Gastroesophageal sphincter (tissue), 4 donors: ENCODE measurements at regions not wholly inside any gene's neighbourhood (a gene's known extent, or its start where the extent isn't known, plus 50 kb on each side); places are given as distances from the start of the nearest gene placed in this dataset.
"Not testable (repeated sequence)": the region's sequence is repeated elsewhere in the genome, so short reads cannot be mapped to it uniquely, and the experiment has no call there.

Experiments used
- ATAC-seq: fragments of 150-250 bp; one replicate; pipeline ENCODE4 v1.9.1; 2016; ENCODE audit warnings: mild to moderate bottlenecking, moderate library complexity
- H3K27ac ChIP-seq, 4 donors: fragments of 200-600 bp; sonication (generic) in 3 of 4; 1 replicate in 3 of 4; 2 replicates in 1 of 4; pipeline ENCODE4 v1.5.1; 2016 to 2019
- H3K27me3 ChIP-seq: fragments of 200-600 bp; sonication (generic); one replicate; pipeline ENCODE4 v1.5.1; 2019
- H3K36me3 ChIP-seq, 2 donors: fragments of 200-600 bp; sonication (generic); one replicate each; pipeline ENCODE4 v1.5.1; 2019; ENCODE audit warnings: control low read depth in 1 of 2
- H3K4me1 ChIP-seq, 3 donors: fragments of 200-600 bp; sonication (generic); 1 replicate in 2 of 3; 2 replicates in 1 of 3; pipeline ENCODE4 v1.5.1; 2016 to 2019; ENCODE audit warnings: control low read depth in 2 of 3
- H3K4me3 ChIP-seq, 2 donors: fragments of 200-600 bp; sonication (generic); one replicate each; pipeline ENCODE4 v1.5.1; 2019; ENCODE audit warnings: mild to moderate bottlenecking in 1 of 2, moderate library complexity in 1 of 2
- H3K9me3 ChIP-seq, 3 donors: fragments of 200-600 bp; sonication (generic); one replicate each; pipeline ENCODE4 v1.5.1; 2017 to 2019; ENCODE audit warnings: control low read depth in 2 of 3
- EP300 ChIP-seq: sonication (generic); formaldehyde crosslinking; IDR thresholded peaks from one replicate; pipeline ENCODE4 v1.6.1; 2017; ENCODE audit warnings: antibody characterized with exemption, mild to moderate bottlenecking
- POLR2A ChIP-seq, 2 donors: fragments of 450-650 bp; IDR thresholded peaks; one replicate each; pipeline ENCODE4 v1.6.1; 2017; ENCODE audit warnings: antibody characterized with exemption in 2 of 2, mild to moderate bottlenecking in 2 of 2, moderate library complexity in 1 of 2
- POLR2AphosphoS5 ChIP-seq: sonication (generic); formaldehyde crosslinking; IDR thresholded peaks from one replicate; pipeline ENCODE4 v1.6.1; 2017; ENCODE audit warnings: antibody characterized with exemption
- WGBS, 2 donors: methylation state at CpG; one replicate each; pipeline ENCODE4 v1.1.5; 2018; ENCODE audit warnings: low coverage in 1 of 2; 5-methylcytosine and 5-hydroxymethylcytosine counted together
- TF ChIP-seq, protein P1 (sequence below), 4 experiments: fragments of 200-600 bp in 2 of 4; fragments of 450-650 bp in 2 of 4; sonication (generic) in 1 of 4; IDR thresholded peaks; one replicate each; pipeline ENCODE4 v1.5.1; 2017 to 2019; ENCODE audit warnings: antibody characterized with exemption in 4 of 4, mild to moderate bottlenecking in 2 of 4, moderate library complexity in 2 of 4

GRCh38 chr6:102746941-102747340, 1353.4 kb downstream of the GRIK2 start:
- WGBS, 2 donors: 79 to 84% methylated on average over 5 of the region's 5 CpGs
- Histone ChIP-seq H3K4me3 (no peak overlapping the region), H3K9me3 (no peaks in the 10 kb centered on the region), H3K36me3 (no peaks in the 10 kb centered on the region), H3K27me3 (no peaks in the 10 kb centered on the region), H3K4me1 (no peaks in the 10 kb centered on the region), H3K27ac (no peak overlapping the region)
- no peak for ATAC-seq
- TF ChIP-seq POLR2A (IDR thresholded peaks at IDR 0.05) (no peak), POLR2AphosphoS5 (no peak), EP300 (no peak)
- TF ChIP-seq, protein P1, sequence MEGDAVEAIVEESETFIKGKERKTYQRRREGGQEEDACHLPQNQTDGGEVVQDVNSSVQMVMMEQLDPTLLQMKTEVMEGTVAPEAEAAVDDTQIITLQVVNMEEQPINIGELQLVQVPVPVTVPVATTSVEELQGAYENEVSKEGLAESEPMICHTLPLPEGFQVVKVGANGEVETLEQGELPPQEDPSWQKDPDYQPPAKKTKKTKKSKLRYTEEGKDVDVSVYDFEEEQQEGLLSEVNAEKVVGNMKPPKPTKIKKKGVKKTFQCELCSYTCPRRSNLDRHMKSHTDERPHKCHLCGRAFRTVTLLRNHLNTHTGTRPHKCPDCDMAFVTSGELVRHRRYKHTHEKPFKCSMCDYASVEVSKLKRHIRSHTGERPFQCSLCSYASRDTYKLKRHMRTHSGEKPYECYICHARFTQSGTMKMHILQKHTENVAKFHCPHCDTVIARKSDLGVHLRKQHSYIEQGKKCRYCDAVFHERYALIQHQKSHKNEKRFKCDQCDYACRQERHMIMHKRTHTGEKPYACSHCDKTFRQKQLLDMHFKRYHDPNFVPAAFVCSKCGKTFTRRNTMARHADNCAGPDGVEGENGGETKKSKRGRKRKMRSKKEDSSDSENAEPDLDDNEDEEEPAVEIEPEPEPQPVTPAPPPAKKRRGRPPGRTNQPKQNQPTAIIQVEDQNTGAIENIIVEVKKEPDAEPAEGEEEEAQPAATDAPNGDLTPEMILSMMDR (IDR thresholded peaks at IDR 0.05): no peak

GRCh38 chr6:102742754-102743356, 1349.3 kb downstream of the GRIK2 start:
- H3K9me3 ChIP-seq: no peaks in the 10 kb centered on the region
- no peaks in the 10 kb centered on the region for H3K4me1 ChIP-seq
- H3K27me3 ChIP-seq: no peaks in the 10 kb centered on the region
- no peak overlapping the region for H3K27ac ChIP-seq
- no peak for ATAC-seq
- TF ChIP-seq, protein P1 (IDR thresholded peaks at IDR 0.05): no peak
- TF ChIP-seq POLR2AphosphoS5: no peak
- no peak for TF ChIP-seq POLR2A (IDR thresholded peaks at IDR 0.05)
- no peak for TF ChIP-seq EP300
- WGBS, 2 donors: 42 to 47% methylated on average over 7 of the region's 7 CpGs
- no peaks in the 10 kb centered on the region for H3K36me3 ChIP-seq
- no peak overlapping the region for H3K4me3 ChIP-seq

DNA sequence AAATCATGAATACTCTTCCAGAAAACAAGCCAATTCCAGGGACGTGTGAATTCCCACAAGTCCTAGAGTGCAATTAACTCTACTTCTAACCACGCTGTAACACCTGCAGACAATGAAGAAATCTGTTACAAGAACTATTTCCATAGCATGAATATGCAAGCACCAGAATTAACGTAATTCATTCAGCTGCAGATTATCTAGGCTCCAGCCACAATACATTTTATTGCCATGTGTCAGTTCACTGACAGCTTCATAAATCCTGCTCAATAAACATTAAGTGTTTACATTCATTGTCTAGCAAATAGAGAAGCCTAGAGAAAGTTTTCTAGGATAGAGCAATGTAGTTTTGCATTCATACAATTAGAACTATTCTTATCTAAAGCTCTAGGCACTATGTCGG, 1348.5 kb downstream of the GRIK2 start:
- WGBS, 2 donors: 34 to 42% methylated on average over 4 of the region's 4 CpGs
- H3K27me3 ChIP-seq: no peaks in the 10 kb centered on the region

DNA sequence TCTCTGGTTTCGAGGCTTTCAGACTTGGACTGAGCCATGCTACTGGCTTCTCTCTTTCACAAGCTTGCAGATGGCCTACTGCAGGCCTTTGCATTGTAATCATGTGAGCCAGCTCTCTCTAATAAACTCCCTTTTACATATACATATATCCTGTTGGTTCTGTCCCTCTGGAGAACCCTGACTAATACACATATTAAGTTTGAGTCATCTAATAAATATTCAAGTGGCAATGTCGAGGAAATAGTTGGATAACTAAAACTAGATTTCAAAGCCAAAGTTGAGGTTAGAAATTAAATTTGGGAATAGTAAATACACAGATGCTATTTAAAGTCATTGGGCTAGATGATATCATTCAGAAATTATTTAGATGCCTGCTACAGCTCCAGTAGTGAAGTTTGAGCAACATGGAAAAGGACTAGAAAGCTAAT, 1343.4 kb downstream of the GRIK2 start:
- Histone ChIP-seq H3K4me3 (no peak overlapping the region), H3K27me3 (no peaks in the 10 kb centered on the region), H3K4me1 (no peaks in the 10 kb centered on the region), H3K36me3 (no peaks in the 10 kb centered on the region), H3K9me3 (no peaks in the 10 kb centered on the region), H3K27ac (no peak overlapping the region)
- TF ChIP-seq POLR2AphosphoS5: no peak
- no peak for TF ChIP-seq EP300
- no peak for TF ChIP-seq POLR2A (IDR thresholded peaks at IDR 0.05)
- TF ChIP-seq, protein P1 (IDR thresholded peaks at IDR 0.05): no peak
- 67 to 70% methylated on average over 2 of the region's 2 CpGs for WGBS, 2 donors
- ATAC-seq: no peak

More for the DNA sequence above, 1348.5 kb downstream of the GRIK2 start:
- Histone ChIP-seq H3K4me3 (no peak overlapping the region), H3K4me1 (no peaks in the 10 kb centered on the region), H3K36me3 (no peaks in the 10 kb centered on the region), H3K9me3 (no peaks in the 10 kb centered on the region), H3K27ac (no peak overlapping the region)
- no peak for ATAC-seq
- TF ChIP-seq, protein P1 (IDR thresholded peaks at IDR 0.05): no peak
- TF ChIP-seq POLR2A (IDR thresholded peaks at IDR 0.05) (no peak), EP300 (no peak), POLR2AphosphoS5 (no peak)

GRCh38 chr6:102732898-102733297, 1339.4 kb downstream of the GRIK2 start:
- ATAC-seq: no peak
- Histone ChIP-seq H3K9me3 (no peaks in the 10 kb centered on the region), H3K4me1 (no peaks in the 10 kb centered on the region), H3K36me3 (no peaks in the 10 kb centered on the region), H3K4me3 (no peak overlapping the region), H3K27ac (no peak overlapping the region), H3K27me3 (no peaks in the 10 kb centered on the region)
- WGBS, 2 donors: 68% methylated on average over 3 of the region's 3 CpGs; no CpG with 5 or more reads in 1 of the 2 donors
- TF ChIP-seq POLR2A (IDR thresholded peaks at IDR 0.05) (no peak), EP300 (no peak), POLR2AphosphoS5 (no peak)
- TF ChIP-seq, protein P1 (IDR thresholded peaks at IDR 0.05): no peak

DNA sequence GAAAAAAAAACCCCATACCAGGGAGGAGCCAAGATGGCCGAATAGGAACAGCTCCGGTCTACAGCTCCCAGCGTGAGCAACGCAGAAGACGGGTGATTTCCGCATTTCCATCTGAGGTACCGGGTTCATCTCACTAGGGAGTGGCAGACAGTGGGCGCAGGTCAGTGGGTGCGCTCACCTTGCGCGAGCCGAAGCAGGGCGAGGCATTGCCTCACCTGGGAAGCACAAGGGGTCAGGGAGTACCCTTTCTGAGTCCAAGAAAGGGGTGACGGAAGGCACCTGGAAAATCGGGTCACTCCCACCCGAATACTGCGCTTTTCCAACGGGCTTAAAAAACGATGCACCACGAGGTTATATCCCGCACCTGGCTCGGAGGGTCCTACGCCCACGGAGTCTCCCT, 1328.6 kb downstream of the GRIK2 start:
- not testable (repeated sequence) for H3K27me3 ChIP-seq, H3K36me3 ChIP-seq, H3K27ac ChIP-seq, ATAC-seq, H3K4me1 ChIP-seq, H3K9me3 ChIP-seq, H3K4me3 ChIP-seq
- WGBS, 2 donors: 82 to 97% methylated on average over 11 to 12 of the region's 24 CpGs
